Amniotic stem cell (primary cell): ENCODE measurements at regions not wholly inside any gene's neighbourhood (a gene's known extent, or its start where the extent isn't known, plus 50 kb on each side); places are given as distances from the start of the nearest gene placed in this dataset.

Source experiments
- DNase-seq: peaks from one replicate; lab custom pipeline; 2025; lab: John Stamatoyannopoulos, UW

GRCh38 chr3:72432246-72432645 is 416.0 kb downstream of the SHQ1 start:
- DNase-seq = no peak

DNA sequence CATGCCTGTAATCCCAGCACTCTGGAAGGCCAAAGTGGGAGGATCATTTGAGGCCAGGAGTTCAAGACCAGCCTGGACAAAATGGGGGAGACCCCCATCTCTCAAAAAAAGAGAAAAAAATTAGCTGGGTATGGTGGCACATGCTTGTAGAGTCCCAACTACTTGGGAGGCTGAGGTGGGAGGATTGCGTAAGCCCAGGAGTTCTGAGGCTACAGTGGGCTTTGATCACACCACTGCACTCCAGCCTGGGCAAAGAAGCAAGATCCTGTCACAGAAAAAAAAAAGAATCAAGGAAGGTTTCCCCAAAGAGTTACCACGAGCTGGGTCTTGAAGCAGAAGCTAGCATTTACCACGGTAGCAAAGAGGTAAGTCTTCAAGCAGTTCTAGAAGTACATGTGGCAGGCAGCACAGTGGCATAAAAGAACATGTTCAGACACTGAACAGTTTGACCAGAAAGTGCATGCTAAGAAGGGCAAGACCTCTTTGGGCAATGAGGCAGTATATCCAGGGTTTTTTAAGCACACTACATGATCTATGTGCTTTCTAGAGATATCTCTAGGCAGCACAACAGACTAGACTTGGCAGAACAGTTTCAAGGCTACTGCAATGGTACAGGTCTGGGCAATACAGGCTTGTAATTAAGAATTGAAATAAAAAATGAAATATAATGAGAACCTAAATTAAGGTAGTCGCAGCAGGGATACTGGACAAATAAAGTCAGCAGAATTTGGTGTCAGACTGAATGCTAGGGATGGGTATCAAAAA is 418.5 kb downstream of the SHQ1 start:
- no peak for DNase-seq

- DNase-seq = no peak
These were observed 419.4 kb downstream of the SHQ1 start for GRCh38 chr3:72428803-72429202.

DNA sequence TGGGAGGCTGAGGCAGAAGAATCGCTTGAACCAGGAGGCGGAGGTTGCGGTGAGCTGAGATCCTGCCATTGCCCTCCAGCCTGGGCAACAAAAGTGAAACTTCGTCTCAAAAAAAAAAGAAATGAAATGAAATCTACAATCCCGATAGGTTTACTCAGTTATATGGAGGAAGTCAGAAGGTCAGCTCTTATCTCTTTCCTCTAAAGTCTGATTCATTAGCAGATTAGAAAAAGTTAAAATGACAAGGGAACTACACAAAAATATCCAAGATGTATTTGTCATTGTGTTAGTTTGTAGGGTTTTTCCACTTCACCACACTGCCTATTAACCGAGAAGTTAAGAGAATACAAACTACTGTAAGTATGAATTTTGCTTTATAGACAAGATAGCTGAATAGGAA is 420.6 kb downstream of the SHQ1 start:
- DNase-seq = no peak

GRCh38 chr3:72426618-72427397 is 421.4 kb downstream of the SHQ1 start:
- no peak for DNase-seq

GRCh38 chr3:72423643-72424042 is 424.6 kb downstream of the SHQ1 start:
- no peak for DNase-seq

DNA sequence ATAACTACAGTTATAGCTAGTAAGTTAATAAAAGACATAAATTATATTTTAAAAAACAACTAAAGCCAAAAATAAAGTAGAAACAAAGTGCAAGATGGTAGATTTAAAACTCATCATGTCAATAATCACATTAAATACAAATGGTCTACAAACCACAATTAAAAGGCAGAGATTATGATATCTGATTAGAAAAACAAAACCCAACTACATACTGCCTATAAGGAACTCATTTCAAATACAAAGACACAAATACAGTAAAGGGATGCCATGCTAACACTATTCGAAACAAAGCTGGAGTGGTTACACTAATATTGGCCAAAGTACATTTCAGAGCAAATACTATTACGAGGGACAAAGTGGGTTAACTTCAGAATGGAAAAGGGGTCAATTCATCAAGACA is 426.5 kb downstream of the SHQ1 start:
- no peak for DNase-seq

DNA sequence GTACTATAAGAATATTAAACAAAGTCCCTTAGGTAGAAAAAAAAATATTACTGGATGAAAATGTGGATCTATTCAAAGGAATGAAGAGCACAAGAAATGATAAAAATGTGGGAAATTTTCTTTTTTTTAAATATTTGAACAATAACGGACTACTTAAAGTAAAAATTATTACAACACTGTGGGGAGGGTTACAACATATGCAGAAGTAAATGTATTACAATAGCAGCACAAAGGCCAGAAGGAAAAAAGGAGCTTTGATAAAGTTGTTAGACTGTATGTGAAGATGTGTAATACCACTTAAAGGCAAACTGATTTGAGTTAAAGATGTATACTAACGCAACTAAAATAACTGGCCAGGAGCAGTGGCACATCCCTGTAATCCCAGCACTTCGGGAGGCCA is 427.1 kb downstream of the SHQ1 start:
- no peak for DNase-seq

- no peak for DNase-seq
These were observed 429.4 kb downstream of the SHQ1 start for GRCh38 chr3:72418856-72419255.

DNA sequence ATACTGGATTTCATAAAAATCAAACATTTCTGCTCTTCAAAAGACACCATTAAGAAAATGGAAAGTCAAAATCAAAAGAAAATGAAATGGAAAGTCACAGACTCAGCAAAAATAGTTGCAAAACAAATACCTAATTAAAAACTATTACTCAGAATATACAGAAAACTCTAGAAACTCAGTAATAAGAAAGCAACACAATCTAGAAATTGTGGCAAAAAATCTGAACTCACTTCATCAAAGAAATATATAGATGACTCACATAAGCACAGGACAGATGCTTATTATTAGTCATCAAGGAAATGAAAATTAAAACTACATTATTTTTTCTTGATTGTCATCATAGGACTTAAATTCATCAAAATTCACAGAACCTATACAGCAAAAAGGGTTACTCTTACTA is 430.0 kb downstream of the SHQ1 start:
- no peak for DNase-seq

GRCh38 chr3:72414481-72415016 is 433.7 kb downstream of the SHQ1 start:
- no peak for DNase-seq

GRCh38 chr3:72413228-72413627 is 435.0 kb downstream of the SHQ1 start:
- DNase-seq = no peak

- no peak for DNase-seq
These were observed 435.8 kb downstream of the SHQ1 start for GRCh38 chr3:72412340-72412956.

GRCh38 chr3:72411843-72412242 is 436.4 kb downstream of the SHQ1 start:
- no peak for DNase-seq

- no peak for DNase-seq
These were observed 437.1 kb downstream of the SHQ1 start for GRCh38 chr3:72411126-72411525.

GRCh38 chr3:72408983-72409779 is 439.1 kb downstream of the SHQ1 start:
- DNase-seq = no peak

- no peak for DNase-seq
These were observed 440.5 kb downstream of the SHQ1 start for GRCh38 chr3:72407766-72408165.

- DNase-seq = no peak
These were observed 442.2 kb downstream of the SHQ1 start for GRCh38 chr3:72405943-72406566.

GRCh38 chr3:72401005-72401545 is 447.2 kb downstream of the SHQ1 start:
- DNase-seq = no peak

DNA sequence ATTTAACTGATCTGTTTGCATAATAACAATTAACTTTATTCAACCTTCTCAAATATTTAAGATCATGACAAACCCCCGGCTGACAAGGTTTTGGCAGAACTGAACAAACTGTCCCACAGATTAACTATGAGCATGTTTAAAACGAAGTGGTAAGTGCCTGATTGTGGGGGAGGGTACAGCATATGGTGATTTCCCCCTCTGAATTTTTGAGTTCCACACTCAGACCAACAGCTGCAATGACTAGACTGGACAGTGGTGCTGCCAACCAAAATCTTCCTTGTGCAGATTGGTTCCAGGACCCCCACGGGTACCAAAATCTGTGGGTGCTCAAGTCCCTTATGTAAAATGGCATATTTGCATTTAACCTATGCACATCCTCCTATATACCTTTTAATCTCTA is 449.5 kb downstream of the SHQ1 start:
- DNase-seq = no peak

- no peak for DNase-seq
These were observed 450.7 kb downstream of the SHQ1 start for GRCh38 chr3:72397586-72397985.
